ENCODE measurements at regions not wholly inside any gene's neighbourhood (a gene's known extent, or its start where the extent isn't known, plus 50 kb on each side); places are given as distances from the start of the nearest gene placed in this dataset.

- BruUV-seq (replicated peaks), result no TSS peak
- H4K20me1 ChIP-seq (ENCODE audit: control insufficient read depth, insufficient read depth), result no peaks in the 10 kb centered on the region
- intact Hi-C loops (cut with micrococcal nuclease; ENCODE audit: unreplicated experiment), result loop anchor here (10.0 kb wide), 1 partner anchor 329 kb away; no protein-coding TSS in a partner anchor
Observed at GRCh38 chr3:20673866-20674265, 487.9 kb upstream of the SGO1 start.

More at GRCh38 chr3:20673866-20674265, 487.9 kb upstream of the SGO1 start:
- 33% methylated on average over 1 of the region's 1 CpG for WGBS (ENCODE audit: insufficient coverage, insufficient replicate concordance, low lambda C conversion rate, missing lambda C conversion rate)
- no peak overlapping the region for H3K4me3 ChIP-seq
- no peaks in the 10 kb centered on the region for H3K27me3 ChIP-seq (replicated peaks in 1 of 2; ENCODE audit: control insufficient read depth in 2 of 2, insufficient read depth in 2 of 2, low read length in 1 of 2)
- H3K4me1 ChIP-seq (ENCODE audit: control insufficient read depth, insufficient read depth, low read length), result no peaks in the 10 kb centered on the region
- TF ChIP-seq ZNF384 (IDR thresholded peaks at IDR 0.05; ENCODE audit: borderline replicate concordance, low read depth, low read length) (no peak), BHLHE40 (IDR thresholded peaks at IDR 0.05; ENCODE audit: borderline replicate concordance in 1 of 2, low read depth in 2 of 2, low read length in 1 of 2) (no peak), NFYA (IDR thresholded peaks at IDR 0.05; ENCODE audit: borderline replicate concordance, low read depth, low read length) (no peak), PRDM15 (CRISPR knock-in tag; IDR thresholded peaks at IDR 0.05) (no peak), KDM1A (IDR thresholded peaks at IDR 0.05; ENCODE audit: borderline replicate concordance) (no peak), NFIC (IDR thresholded peaks at IDR 0.05; ENCODE audit: low read depth, low read length) (no peak), CBX3 (IDR thresholded peaks at IDR 0.05; ENCODE audit: borderline replicate concordance, low read depth) (no peak), NR2C2 (IDR thresholded peaks at IDR 0.05; ENCODE audit: borderline replicate concordance, control insufficient read depth, insufficient read length, low read depth) (no peak), ATF7 (IDR thresholded peaks at IDR 0.05; ENCODE audit: low read depth) (no peak), ZNF622 (IDR thresholded peaks at IDR 0.05) (no peak), NFYB (IDR thresholded peaks at IDR 0.05; ENCODE audit: insufficient read depth, low read depth, low read length) (no peak), RUNX3 (IDR thresholded peaks at IDR 0.05; ENCODE audit: low read length) (no peak), SIX5 (IDR thresholded peaks at IDR 0.05; ENCODE audit: low read depth, low read length, severe bottlenecking) (no peak), SMC3 (IDR thresholded peaks at IDR 0.05; ENCODE audit: borderline replicate concordance, low read length) (no peak), POU2F2 (IDR thresholded peaks at IDR 0.05; ENCODE audit: borderline replicate concordance, low read depth, low read length) (no peak), POLR2AphosphoS5 (IDR thresholded peaks at IDR 0.05; ENCODE audit: low read length) (no peak), DPF2 (IDR thresholded peaks at IDR 0.05) (no peak)
- TF ChIP-seq, protein P1, sequence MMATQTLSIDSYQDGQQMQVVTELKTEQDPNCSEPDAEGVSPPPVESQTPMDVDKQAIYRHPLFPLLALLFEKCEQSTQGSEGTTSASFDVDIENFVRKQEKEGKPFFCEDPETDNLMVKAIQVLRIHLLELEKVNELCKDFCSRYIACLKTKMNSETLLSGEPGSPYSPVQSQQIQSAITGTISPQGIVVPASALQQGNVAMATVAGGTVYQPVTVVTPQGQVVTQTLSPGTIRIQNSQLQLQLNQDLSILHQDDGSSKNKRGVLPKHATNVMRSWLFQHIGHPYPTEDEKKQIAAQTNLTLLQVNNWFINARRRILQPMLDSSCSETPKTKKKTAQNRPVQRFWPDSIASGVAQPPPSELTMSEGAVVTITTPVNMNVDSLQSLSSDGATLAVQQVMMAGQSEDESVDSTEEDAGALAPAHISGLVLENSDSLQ (IDR thresholded peaks at IDR 0.05), result no peak
- TF ChIP-seq, protein P2, sequence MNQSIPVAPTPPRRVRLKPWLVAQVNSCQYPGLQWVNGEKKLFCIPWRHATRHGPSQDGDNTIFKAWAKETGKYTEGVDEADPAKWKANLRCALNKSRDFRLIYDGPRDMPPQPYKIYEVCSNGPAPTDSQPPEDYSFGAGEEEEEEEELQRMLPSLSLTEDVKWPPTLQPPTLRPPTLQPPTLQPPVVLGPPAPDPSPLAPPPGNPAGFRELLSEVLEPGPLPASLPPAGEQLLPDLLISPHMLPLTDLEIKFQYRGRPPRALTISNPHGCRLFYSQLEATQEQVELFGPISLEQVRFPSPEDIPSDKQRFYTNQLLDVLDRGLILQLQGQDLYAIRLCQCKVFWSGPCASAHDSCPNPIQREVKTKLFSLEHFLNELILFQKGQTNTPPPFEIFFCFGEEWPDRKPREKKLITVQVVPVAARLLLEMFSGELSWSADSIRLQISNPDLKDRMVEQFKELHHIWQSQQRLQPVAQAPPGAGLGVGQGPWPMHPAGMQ (IDR thresholded peaks at IDR 0.05; ENCODE audit: borderline replicate concordance), result no peak
- TF ChIP-seq, protein P3, sequence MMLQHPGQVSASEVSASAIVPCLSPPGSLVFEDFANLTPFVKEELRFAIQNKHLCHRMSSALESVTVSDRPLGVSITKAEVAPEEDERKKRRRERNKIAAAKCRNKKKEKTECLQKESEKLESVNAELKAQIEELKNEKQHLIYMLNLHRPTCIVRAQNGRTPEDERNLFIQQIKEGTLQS (IDR thresholded peaks at IDR 0.05; ENCODE audit: borderline replicate concordance, extremely low read depth, low read depth, low read length), result no peak
- ChIA-PET SMC1A (ENCODE audit: uncharacterized antibody, unreplicated experiment) (no interaction called here), RAD21 (ENCODE audit: unreplicated experiment) (interaction anchor here (0.5 kb wide), 1 partner anchor 1468 kb away, joined by 3 read pairs; no protein-coding TSS in a partner anchor), CTCF (interaction anchor here (0.7 kb wide), 1 partner anchor 485 kb away, joined by 4 read pairs; no protein-coding TSS in a partner anchor), POLR2A (no interaction called here)
- no peaks in the 10 kb centered on the region for H3K9me3 ChIP-seq (replicated peaks; ENCODE audit: control insufficient read depth, insufficient read depth, low read length)
- no peak for ATAC-seq
- H3K4me2 ChIP-seq (ENCODE audit: control insufficient read depth, insufficient read depth), result no peak overlapping the region
- DNase-seq (ENCODE audit: low read depth, low spot score), result no peak
- in situ Hi-C loops (cut with MboI), result no loop called here
- H3K27ac ChIP-seq (ENCODE audit: control insufficient read depth, insufficient read depth), result no peak overlapping the region
- no peaks in the 10 kb centered on the region for H3K36me3 ChIP-seq (ENCODE audit: control insufficient read depth in 2 of 2, insufficient read depth in 2 of 2, low read length in 1 of 2)
- H3K9ac ChIP-seq (ENCODE audit: control insufficient read depth, insufficient read depth, low read length), result no peak overlapping the region
- FAIRE-seq, result no peak
- no peak overlapping the region for H2AFZ ChIP-seq (ENCODE audit: control insufficient read depth, low read depth, low read length)
- no peaks in the 10 kb centered on the region for H3K79me2 ChIP-seq (ENCODE audit: control insufficient read depth, insufficient read depth, low read length)
